H1 (cell line): ENCODE measurements at regions not wholly inside any gene's neighbourhood (a gene's known extent, or its start where the extent isn't known, plus 50 kb on each side); places are given as distances from the start of the nearest gene placed in this dataset.

Source experiments
- CTCF ChIA-PET: fragments of 300-600 bp; sonication (Branson Sonifier 250); formaldehyde crosslinking; loops from one replicate; lab custom pipeline; 2021; ENCODE audit not compliant: partially characterized antibody; lab: Charles Lee
- POLR2A ChIA-PET: fragments of 300-600 bp; sonication (Branson Sonifier 250); formaldehyde crosslinking; loops from one replicate; lab custom pipeline; 2021; ENCODE audit warnings: inconsistent platforms; ENCODE audit not compliant: partially characterized antibody; lab: Charles Lee
- DNase-seq, 2 experiments: peaks; one replicate each; pipeline versions ENCODE4 v3.0.0 to v3.0.0-alpha.2; 2010 to 2022; ENCODE audit warnings: low spot score in 2 of 2, low read depth in 1 of 2, mixed read lengths in 1 of 2
- FAIRE-seq: peaks from 2 replicates; lab custom pipeline; 2011; peaks lifted over from hg19 to GRCh38; lab: Jason Lieb, UNC
- H2AFZ ChIP-seq: 2 replicates; pipeline ENCODE4 v1.8.1; 2012; ENCODE audit warnings: low read length, inconsistent platforms
- H2AK5ac ChIP-seq: 2 replicates; pipeline ENCODE4 v1.6.1; 2013; ENCODE audit warnings: low read depth, low read length
- H2BK120ac ChIP-seq: replicated peaks from 2 replicates; pipeline ENCODE3; 2013; ENCODE audit warnings: low read depth, low read length, inconsistent platforms
- H2BK12ac ChIP-seq: 2 replicates; pipeline ENCODE4 v1.6.1; 2013; ENCODE audit warnings: low read depth, low read length
- H2BK15ac ChIP-seq: 2 replicates; pipeline ENCODE4 v1.6.1; 2013; ENCODE audit warnings: low read length
- H2BK20ac ChIP-seq: 2 replicates; pipeline ENCODE4 v1.6.1; 2013; ENCODE audit warnings: low read length
- H2BK5ac ChIP-seq: 2 replicates; pipeline ENCODE4 v1.6.1; 2013; ENCODE audit warnings: low read depth, low read length
- H3K14ac ChIP-seq: 2 replicates; pipeline ENCODE4 v1.6.1; 2013; ENCODE audit warnings: inconsistent platforms; ENCODE audit not compliant: insufficient read length
- H3K18ac ChIP-seq: 2 replicates; pipeline ENCODE4 v1.6.1; 2013; ENCODE audit warnings: low read length; ENCODE audit errors: extremely low read depth
- H3K23ac ChIP-seq: 2 replicates; pipeline ENCODE4 v1.6.1; 2013; ENCODE audit warnings: inconsistent platforms; ENCODE audit not compliant: insufficient read length
- H3K23me2 ChIP-seq: 2 replicates; pipeline ENCODE4 v1.6.1; 2013; ENCODE audit warnings: low read depth, low read length
- H3K27ac ChIP-seq: 2 replicates; pipeline ENCODE4 v1.6.1; 2011; ENCODE audit warnings: low read depth, low read length, inconsistent platforms
- H3K27me3 ChIP-seq, 4 experiments: replicated peaks in 1 of 4; 1 replicate in 1 of 4; 2 replicates in 3 of 4; pipeline versions ENCODE4 v1.6.1 to v1.8.1; 2011 to 2013; ENCODE audit warnings: low read length in 3 of 4, mild to moderate bottlenecking in 3 of 4, inconsistent platforms in 2 of 4, mixed read lengths in 2 of 4, moderate library complexity in 1 of 4; ENCODE audit not compliant: control insufficient read depth in 3 of 4, insufficient read depth in 3 of 4; ENCODE audit errors: extremely low read depth in 1 of 4
- H3K36me3 ChIP-seq, 4 experiments: 2 replicates each; pipeline versions ENCODE4 v1.6.1 to v1.8.1; 2011 to 2013; ENCODE audit warnings: mild to moderate bottlenecking in 4 of 4, low read length in 3 of 4, moderate library complexity in 2 of 4, control low read depth in 1 of 4, inconsistent platforms in 1 of 4; ENCODE audit not compliant: insufficient read depth in 4 of 4, control insufficient read depth in 2 of 4
- H3K4ac ChIP-seq: replicated peaks from 2 replicates; pipeline ENCODE3; 2013; ENCODE audit warnings: low read length, low read depth, mixed read lengths, inconsistent platforms; ENCODE audit not compliant: insufficient read length
- H3K4me1 ChIP-seq, 4 experiments: replicated peaks in 1 of 4; 1 replicate in 1 of 4; 2 replicates in 3 of 4; pipeline versions ENCODE4 v1.6.1 to v1.8.1; 2011 to 2013; ENCODE audit warnings: low read length in 3 of 4, inconsistent platforms in 2 of 4, mixed read lengths in 1 of 4; ENCODE audit not compliant: insufficient read depth in 4 of 4, control insufficient read depth in 3 of 4
- H3K4me2 ChIP-seq, 2 experiments: 2 replicates each; pipeline versions ENCODE4 v1.6.1 to v1.8.1; 2011 to 2013; ENCODE audit warnings: low read depth in 2 of 2, low read length in 2 of 2, control low read depth in 1 of 2, inconsistent platforms in 1 of 2, mild to moderate bottlenecking in 1 of 2; ENCODE audit not compliant: insufficient read depth in 1 of 2
- H3K4me3 ChIP-seq, 4 experiments: fragments of 200-600, 300-600 bp in 1 of 4; sonication (generic), shearing (Covaris generic), sonication (Bioruptor Twin) in 1 of 4; 2 replicates each; pipeline versions ENCODE4 v1.5.1 to v1.8.1; 2011 to 2016; ENCODE audit warnings: low read length in 4 of 4, low read depth in 3 of 4, control low read depth in 2 of 4, inconsistent platforms in 2 of 4, mild to moderate bottlenecking in 2 of 4, mixed read lengths in 1 of 4, moderate library complexity in 1 of 4; ENCODE audit not compliant: insufficient read depth in 2 of 4; ENCODE audit errors: extremely low read depth in 1 of 4
- H3K56ac ChIP-seq: replicated peaks from 2 replicates; pipeline ENCODE3; 2013; ENCODE audit warnings: low read depth, mild to moderate bottlenecking, mixed read lengths, low read length, inconsistent platforms; ENCODE audit not compliant: insufficient read length
- H3K79me1 ChIP-seq: 2 replicates; pipeline ENCODE4 v1.6.1; 2013; ENCODE audit warnings: low read depth, low read length, control low read depth
- H3K79me2 ChIP-seq, 2 experiments: 2 replicates each; pipeline versions ENCODE4 v1.6.1 to v1.8.1; 2012 to 2013; ENCODE audit warnings: low read length in 2 of 2, mild to moderate bottlenecking in 2 of 2, inconsistent platforms in 1 of 2; ENCODE audit not compliant: insufficient read depth in 2 of 2, control insufficient read depth in 1 of 2
- H3K9ac ChIP-seq, 4 experiments: replicated peaks in 1 of 4; 1 replicate in 1 of 4; 2 replicates in 3 of 4; pipeline versions ENCODE4 v1.6.1 to v1.8.1; 2011 to 2013; ENCODE audit warnings: low read depth in 3 of 4, low read length in 3 of 4, control low read depth in 2 of 4, mild to moderate bottlenecking in 2 of 4, moderate library complexity in 2 of 4, inconsistent platforms in 1 of 4; ENCODE audit errors: extremely low read depth in 1 of 4
- H3K9me3 ChIP-seq, 2 experiments: 2 replicates each; pipeline versions ENCODE4 v1.6.1 to v1.8.1; 2012 to 2013; ENCODE audit warnings: mild to moderate bottlenecking in 2 of 2, moderate library complexity in 2 of 2, control low read depth in 1 of 2, inconsistent platforms in 1 of 2, low read depth in 1 of 2, low read length in 1 of 2, mixed read lengths in 1 of 2; ENCODE audit not compliant: insufficient read depth in 2 of 2
- H4K20me1 ChIP-seq, 2 experiments: replicated peaks in 1 of 2; 2 replicates each; pipeline versions ENCODE3 to v1.8.1; 2011 to 2013; ENCODE audit warnings: inconsistent platforms in 2 of 2, low read length in 2 of 2, mild to moderate bottlenecking in 1 of 2; ENCODE audit not compliant: insufficient read depth in 2 of 2, control insufficient read depth in 1 of 2
- H4K5ac ChIP-seq: 2 replicates; pipeline ENCODE4 v1.6.1; 2013; ENCODE audit warnings: low read length, low read depth, mixed read lengths, inconsistent platforms; ENCODE audit not compliant: insufficient read length
- H4K8ac ChIP-seq: 2 replicates; pipeline ENCODE4 v1.8.0; 2013; ENCODE audit warnings: mild to moderate bottlenecking, moderate library complexity, low read length, inconsistent platforms; ENCODE audit not compliant: insufficient read depth; ENCODE audit errors: extremely low read depth
- H4K91ac ChIP-seq: replicated peaks from 2 replicates; pipeline ENCODE3; 2013; ENCODE audit warnings: low read length, mixed read lengths, inconsistent platforms; ENCODE audit not compliant: insufficient read length
- ATF2 ChIP-seq: IDR thresholded peaks from 2 replicates; pipeline ENCODE4 v1.6.1; 2012; ENCODE audit warnings: low read length, inconsistent platforms
- BACH1 ChIP-seq: IDR thresholded peaks from 2 replicates; pipeline ENCODE4 v1.6.1; 2012; ENCODE audit warnings: low read length, improper control_type of control experiment
- BCL11A ChIP-seq, 2 experiments: IDR thresholded peaks; one replicate each; pipeline ENCODE4 v1.6.1; 2011; ENCODE audit warnings: low read depth in 2 of 2, low read length in 2 of 2, mild to moderate bottlenecking in 2 of 2
- CHD2 ChIP-seq: IDR thresholded peaks from 2 replicates; pipeline ENCODE4 v1.6.1; 2012; ENCODE audit warnings: low read length, improper control_type of control experiment
- GTF2F1 ChIP-seq: IDR thresholded peaks from 2 replicates; pipeline ENCODE4 v1.6.1; 2012; ENCODE audit warnings: low read depth, low read length, improper control_type of control experiment, borderline replicate concordance
- RAD21 ChIP-seq, 2 experiments: IDR thresholded peaks in 1 of 2; conservative IDR thresholded peaks in 1 of 2; 2 replicates each; pipeline ENCODE4 v1.6.1; 2011; ENCODE audit warnings: low read depth in 2 of 2, low read length in 2 of 2, improper control_type of control experiment in 1 of 2, inconsistent platforms in 1 of 2, mild to moderate bottlenecking in 1 of 2, moderate library complexity in 1 of 2
- RBBP5 ChIP-seq: IDR thresholded peaks from 2 replicates; pipeline ENCODE4 v1.7.1; 2012; ENCODE audit warnings: low read depth, mild to moderate bottlenecking, inconsistent platforms, low read length, moderate library complexity, borderline replicate concordance
- RXRA ChIP-seq: IDR thresholded peaks from 2 replicates; pipeline ENCODE4 v1.6.1; 2011; ENCODE audit warnings: low read depth, mild to moderate bottlenecking, low read length, moderate library complexity; ENCODE audit not compliant: insufficient read depth
- SIN3A ChIP-seq, 2 experiments: IDR thresholded peaks in 1 of 2; conservative IDR thresholded peaks in 1 of 2; 2 replicates each; pipeline ENCODE4 v1.6.1; 2011 to 2012; ENCODE audit warnings: low read length in 2 of 2, improper control_type of control experiment in 1 of 2, low read depth in 1 of 2, mild to moderate bottlenecking in 1 of 2
- SUZ12 ChIP-seq: fragments of 200-600 bp; sonication (generic); IDR thresholded peaks from 2 replicates; pipeline ENCODE4 v1.6.1; 2012; ENCODE audit warnings: mild to moderate bottlenecking, inconsistent platforms, low read length, moderate library complexity, mixed read lengths
- USF2 ChIP-seq: IDR thresholded peaks from 2 replicates; pipeline ENCODE4 v1.6.1; 2011; ENCODE audit warnings: low read length, improper control_type of control experiment
- YY1 ChIP-seq: IDR thresholded peaks from 2 replicates; pipeline ENCODE4 v1.6.1; 2011; ENCODE audit warnings: low read depth, mild to moderate bottlenecking, low read length
- WGBS, 2 experiments: shearing (Covaris generic) in 1 of 2; methylation state at CpG; one replicate each; pipeline versions ENCODE4 v1.1.6 to v1.1.7; 2013 to 2015; ENCODE audit warnings: low lambda C conversion rate in 2 of 2, mixed read lengths in 2 of 2, inconsistent platforms in 1 of 2, low coverage in 1 of 2, missing lambda C conversion rate in 1 of 2; ENCODE audit not compliant: insufficient replicate concordance in 2 of 2, insufficient coverage in 1 of 2, insufficient read length in 1 of 2; ENCODE audit errors: extremely low coverage in 1 of 2, missing lambda C conversion rate in 1 of 2; 5-methylcytosine and 5-hydroxymethylcytosine counted together

- Histone ChIP-seq H2BK120ac (no peak overlapping the region), H4K91ac (no peak overlapping the region), H3K27me3 (no peaks in the 10 kb centered on the region), H4K8ac (no peak overlapping the region), H4K20me1 (no peaks in the 10 kb centered on the region), H4K5ac (no peak overlapping the region), H3K4me1 (no peaks in the 10 kb centered on the region), H3K23ac (no peak overlapping the region), H3K18ac (no peak overlapping the region), H3K9me3 (0 out of 4 replicates have a peak, but pooled peaks cover 3 to 5% of the 10 kb centered on the region in 2 experiments), H2BK20ac (no peak overlapping the region), H3K36me3 (no peaks in the 10 kb centered on the region), H3K27ac (no peak overlapping the region), H3K56ac (no peak overlapping the region), H2BK5ac (no peak overlapping the region), H2AK5ac (no peak overlapping the region), H2AFZ (no peak overlapping the region), H2BK12ac (no peak overlapping the region), H3K14ac (no peak overlapping the region), H3K79me1 (no peaks in the 10 kb centered on the region), H3K9ac (no peak overlapping the region), H3K4ac (no peak overlapping the region), H3K23me2 (no peaks in the 10 kb centered on the region), H2BK15ac (no peak overlapping the region), H3K4me2 (no peak overlapping the region), H3K79me2 (no peaks in the 10 kb centered on the region), H3K4me3 (no peak overlapping the region)
- WGBS, 2 experiments, result 93% methylated on average over 3 of the region's 3 CpGs; no CpG with 5 or more reads in 1 of the 2 experiments
- CTCF ChIA-PET, result no interaction called here
- no peak for DNase-seq
- no peak for FAIRE-seq
- POLR2A ChIA-PET, result no interaction called here
- TF ChIP-seq SUZ12 (no peak), ATF2 (no peak), YY1 (no peak), USF2 (no peak), BACH1 (no peak), RBBP5 (no peak), RXRA (no peak), SIN3A (conservative IDR thresholded peaks at IDR 0.05 in 1 of 2, IDR thresholded peaks at IDR 0.05 in 1 of 2; ENCODE audit: low read depth in 1 of 2, low read length in 2 of 2) (no peak), BCL11A (IDR thresholded peaks at IDR 0.05; ENCODE audit: low read depth in 2 of 2, low read length in 2 of 2) (no peak), GTF2F1 (no peak), RAD21 (IDR thresholded peaks at IDR 0.05 in 1 of 2, conservative IDR thresholded peaks at IDR 0.05 in 1 of 2; ENCODE audit: low read depth in 2 of 2, low read length in 2 of 2) (no peak), CHD2 (no peak)
Observed at GRCh38 chr7:54825368-54825767, 66.4 kb upstream of the SEC61G start.
